HUES48 (cell line): ENCODE measurements at regions not wholly inside any gene's neighbourhood (a gene's known extent, or its start where the extent isn't known, plus 50 kb on each side); places are given as distances from the start of the nearest gene placed in this dataset.

Source experiments
- H3K27ac ChIP-seq: one replicate; pipeline ENCODE4 v1.7.0; 2013; ENCODE audit warnings: low read depth, low read length, inconsistent platforms
- H3K27me3 ChIP-seq: 2 replicates; pipeline ENCODE4 v1.6.1; 2013; ENCODE audit warnings: mild to moderate bottlenecking, low read length; ENCODE audit not compliant: control insufficient read depth, insufficient read depth
- H3K36me3 ChIP-seq: 2 replicates; pipeline ENCODE4 v1.6.1; 2013; ENCODE audit warnings: low read length; ENCODE audit not compliant: control insufficient read depth, insufficient read depth
- H3K4me1 ChIP-seq: 2 replicates; pipeline ENCODE4 v1.6.1; 2013; ENCODE audit warnings: mild to moderate bottlenecking, low read length; ENCODE audit not compliant: control insufficient read depth, insufficient read depth
- H3K4me3 ChIP-seq: 2 replicates; pipeline ENCODE4 v1.5.1; 2013; ENCODE audit warnings: mild to moderate bottlenecking, low read depth, low read length
- H3K9ac ChIP-seq: 2 replicates; pipeline ENCODE4 v1.6.1; 2013; ENCODE audit warnings: mild to moderate bottlenecking, low read depth, low read length, moderate library complexity
- H3K9me3 ChIP-seq: 2 replicates; pipeline ENCODE4 v1.6.1; 2013; ENCODE audit warnings: low read length; ENCODE audit not compliant: control insufficient read depth, insufficient read depth

DNA sequence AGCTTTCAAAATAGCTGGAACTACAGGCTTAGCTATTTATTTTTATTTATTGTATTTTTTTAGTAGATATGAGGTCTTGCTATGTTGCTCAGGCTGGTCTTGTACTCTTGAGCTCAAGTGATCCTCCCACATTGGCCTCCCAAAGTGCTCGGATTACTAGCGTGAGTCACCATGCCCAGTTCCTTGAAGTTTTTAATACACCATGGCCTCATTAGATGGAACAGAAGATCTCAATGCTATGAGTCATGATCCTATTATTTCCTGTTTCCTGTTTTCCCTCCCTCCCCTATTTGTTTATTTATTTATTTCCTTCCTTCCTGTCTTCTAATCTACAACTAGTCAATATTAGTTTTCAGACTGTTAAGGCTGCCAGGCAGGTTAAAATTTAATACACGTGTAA, 309.0 kb downstream of the CMPK2 start:
- H3K4me1 ChIP-seq, result peaks cover 9% of the 10 kb centered on the region
- no peaks in the 10 kb centered on the region for H3K9me3 ChIP-seq
- H3K27me3 ChIP-seq, result no peaks in the 10 kb centered on the region
- H3K27ac ChIP-seq, result peak overlapping the region; percentile 75
- H3K9ac ChIP-seq, result no peak overlapping the region
- no peaks in the 10 kb centered on the region for H3K36me3 ChIP-seq
- H3K4me3 ChIP-seq, result no peak overlapping the region

DNA sequence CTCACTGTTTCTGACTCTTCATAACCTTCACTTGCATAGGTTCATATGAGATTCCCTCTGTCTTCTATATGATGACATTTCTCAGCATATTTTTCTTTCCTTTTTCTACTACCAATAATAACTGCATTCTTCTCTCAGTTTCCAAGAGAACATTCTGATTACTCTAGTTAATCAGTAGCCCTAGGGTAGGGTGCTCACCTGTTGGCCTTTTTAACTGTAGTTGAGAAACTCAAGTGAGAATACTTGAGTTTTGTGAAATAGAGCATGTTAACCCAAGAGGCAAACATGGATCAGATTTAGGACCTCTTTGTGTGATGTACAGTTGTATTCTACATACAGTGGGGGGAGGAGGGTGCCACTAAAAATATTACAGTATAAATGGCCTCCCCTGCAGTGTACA, 308.0 kb downstream of the CMPK2 start:
- H3K27ac ChIP-seq, result peak overlapping the region; percentile 75
- peaks cover 9% of the 10 kb centered on the region for H3K4me1 ChIP-seq
- H3K27me3 ChIP-seq, result no peaks in the 10 kb centered on the region
- H3K9ac ChIP-seq, result no peak overlapping the region
- no peaks in the 10 kb centered on the region for H3K9me3 ChIP-seq
- H3K4me3 ChIP-seq, result no peak overlapping the region
- H3K36me3 ChIP-seq, result no peaks in the 10 kb centered on the region

DNA sequence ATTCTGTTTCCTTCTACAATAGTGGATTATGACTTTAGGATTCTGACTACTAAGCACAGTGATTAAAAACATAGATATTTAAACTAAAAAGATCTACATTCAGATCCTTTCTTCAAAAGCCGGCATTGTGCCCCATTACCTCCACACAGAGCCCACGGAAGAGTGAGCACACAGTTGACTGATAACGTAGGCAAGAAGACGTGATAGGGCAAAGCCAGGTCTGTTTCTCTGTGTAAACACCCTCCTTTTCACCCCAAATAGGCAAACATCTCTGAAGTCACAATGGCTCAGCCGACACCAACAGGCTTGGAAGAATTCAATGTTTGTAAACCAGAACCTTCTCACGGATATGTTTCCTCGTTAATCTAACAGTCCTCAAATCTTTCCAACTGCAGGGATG, 302.9 kb downstream of the CMPK2 start:
- Histone ChIP-seq H3K4me1 (0 out of 2 replicates have a peak, but pooled peaks cover 3% of the 10 kb centered on the region), H3K36me3 (no peaks in the 10 kb centered on the region), H3K9me3 (no peaks in the 10 kb centered on the region), H3K27ac (no peak overlapping the region), H3K27me3 (no peaks in the 10 kb centered on the region), H3K9ac (no peak overlapping the region), H3K4me3 (no peak overlapping the region)

- Histone ChIP-seq H3K27ac (no peak overlapping the region), H3K9ac (no peak overlapping the region), H3K9me3 (no peaks in the 10 kb centered on the region), H3K4me1 (0 out of 2 replicates have a peak, but pooled peaks cover 3% of the 10 kb centered on the region), H3K27me3 (no peaks in the 10 kb centered on the region), H3K36me3 (no peaks in the 10 kb centered on the region), H3K4me3 (no peak overlapping the region)
These were observed 301.4 kb downstream of the CMPK2 start for GRCh38 chr2:6564326-6564725.

DNA sequence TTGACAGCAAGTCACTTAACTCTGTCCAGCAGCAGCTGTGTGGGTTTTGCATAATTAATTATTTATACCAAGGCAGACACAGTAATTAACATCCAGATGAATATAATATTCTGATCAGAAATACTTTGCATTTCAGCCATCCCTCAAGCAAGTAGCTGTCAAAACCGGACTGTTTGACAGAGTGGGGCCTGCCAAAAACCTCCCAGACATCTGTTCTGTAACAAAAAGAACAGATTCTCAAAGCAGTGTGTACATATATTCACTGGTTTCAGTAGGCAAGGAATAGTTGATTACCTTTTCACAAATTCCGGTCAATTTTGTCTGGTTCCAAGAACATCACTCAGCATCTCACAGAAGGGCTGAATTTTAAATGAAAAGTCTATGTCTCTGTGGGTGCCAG, 291.6 kb downstream of the CMPK2 start:
- Histone ChIP-seq H3K36me3 (no peaks in the 10 kb centered on the region), H3K9ac (no peak overlapping the region), H3K27me3 (no peaks in the 10 kb centered on the region), H3K9me3 (no peaks in the 10 kb centered on the region), H3K4me1 (0 out of 2 replicates have a peak, but pooled peaks cover 4% of the 10 kb centered on the region), H3K4me3 (no peak overlapping the region), H3K27ac (no peak overlapping the region)

DNA sequence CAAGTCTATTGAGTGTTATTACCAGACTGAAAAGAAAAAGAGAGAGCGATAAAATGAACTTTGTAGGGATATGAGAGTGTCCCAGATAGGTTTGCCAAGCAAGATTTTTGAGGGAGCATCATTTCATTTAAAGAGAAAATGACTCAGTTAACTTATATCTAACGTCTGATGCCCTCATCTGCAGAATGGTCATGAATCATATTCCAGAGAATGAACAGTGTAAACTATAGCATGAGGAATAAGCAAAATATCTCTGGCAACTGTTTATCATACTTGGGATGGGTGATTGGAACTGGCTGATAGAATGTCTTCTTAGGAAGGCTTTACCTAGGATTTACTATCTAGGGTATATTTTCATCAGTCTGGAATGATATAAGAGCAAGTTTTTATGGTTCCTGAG, 289.4 kb downstream of the CMPK2 start:
- no peak overlapping the region for H3K27ac ChIP-seq
- no peak overlapping the region for H3K4me3 ChIP-seq
- H3K9me3 ChIP-seq, result no peaks in the 10 kb centered on the region
- H3K36me3 ChIP-seq, result no peaks in the 10 kb centered on the region
- H3K9ac ChIP-seq, result no peak overlapping the region
- no peaks in the 10 kb centered on the region for H3K27me3 ChIP-seq
- 0 out of 2 replicates have a peak, but pooled peaks cover 4% of the 10 kb centered on the region for H3K4me1 ChIP-seq

DNA sequence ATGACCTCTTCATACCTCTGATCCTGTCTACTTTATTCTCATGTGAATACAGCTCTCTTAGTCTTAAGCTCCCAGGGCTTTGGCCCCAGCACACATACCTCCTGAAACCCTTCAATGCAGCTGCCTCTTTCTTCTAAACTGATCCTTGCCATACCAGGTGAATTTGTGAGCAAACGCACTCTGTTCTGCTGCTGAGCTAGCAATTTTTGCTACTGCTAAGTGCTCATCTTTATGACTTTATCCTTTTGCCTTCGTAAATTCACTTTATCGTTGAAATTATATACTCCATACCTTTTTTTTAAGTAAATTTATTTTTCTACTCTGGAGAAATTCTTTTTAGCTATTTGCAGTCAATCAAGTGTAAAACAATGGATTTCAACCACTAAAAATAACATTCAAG, 287.7 kb downstream of the CMPK2 start:
- H3K4me1 ChIP-seq, result no peaks in the 10 kb centered on the region
- H3K9ac ChIP-seq, result no peak overlapping the region
- H3K9me3 ChIP-seq, result no peaks in the 10 kb centered on the region
- no peak overlapping the region for H3K4me3 ChIP-seq
- no peaks in the 10 kb centered on the region for H3K36me3 ChIP-seq
- no peaks in the 10 kb centered on the region for H3K27me3 ChIP-seq
- no peak overlapping the region for H3K27ac ChIP-seq

DNA sequence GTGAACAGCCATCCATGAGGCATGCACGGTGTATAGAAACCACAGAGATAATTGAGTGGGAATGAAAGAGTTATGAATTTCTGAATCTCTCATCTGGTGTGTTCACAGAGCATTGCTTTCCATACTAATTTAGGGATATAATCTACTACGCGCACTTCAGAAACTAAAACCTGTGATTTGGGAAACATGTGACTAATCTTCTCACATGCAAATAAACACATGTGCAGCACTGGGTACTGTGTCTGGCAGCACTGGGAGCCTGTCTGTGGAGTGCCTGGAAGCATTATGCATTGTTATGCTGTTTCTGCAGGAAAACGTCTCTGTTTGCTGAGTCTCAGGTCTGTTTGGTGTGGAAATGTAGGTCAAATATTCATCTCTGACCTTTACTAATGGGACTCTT, 287.3 kb downstream of the CMPK2 start:
- Histone ChIP-seq H3K9ac (no peak overlapping the region), H3K36me3 (no peaks in the 10 kb centered on the region), H3K4me1 (no peaks in the 10 kb centered on the region), H3K27me3 (no peaks in the 10 kb centered on the region), H3K9me3 (no peaks in the 10 kb centered on the region), H3K4me3 (no peak overlapping the region), H3K27ac (no peak overlapping the region)

- Histone ChIP-seq H3K4me1 (no peaks in the 10 kb centered on the region), H3K36me3 (no peaks in the 10 kb centered on the region), H3K4me3 (no peak overlapping the region), H3K9me3 (no peaks in the 10 kb centered on the region), H3K27ac (no peak overlapping the region), H3K27me3 (no peaks in the 10 kb centered on the region), H3K9ac (no peak overlapping the region)
These were observed 286.4 kb downstream of the CMPK2 start for GRCh38 chr2:6579281-6579680.

GRCh38 chr2:6580982-6581381, 284.7 kb downstream of the CMPK2 start:
- H3K36me3 ChIP-seq, result no peaks in the 10 kb centered on the region
- H3K9me3 ChIP-seq, result no peaks in the 10 kb centered on the region
- H3K4me3 ChIP-seq, result no peak overlapping the region
- H3K9ac ChIP-seq, result no peak overlapping the region
- H3K27ac ChIP-seq, result no peak overlapping the region
- H3K4me1 ChIP-seq, result no peaks in the 10 kb centered on the region
- H3K27me3 ChIP-seq, result no peaks in the 10 kb centered on the region

DNA sequence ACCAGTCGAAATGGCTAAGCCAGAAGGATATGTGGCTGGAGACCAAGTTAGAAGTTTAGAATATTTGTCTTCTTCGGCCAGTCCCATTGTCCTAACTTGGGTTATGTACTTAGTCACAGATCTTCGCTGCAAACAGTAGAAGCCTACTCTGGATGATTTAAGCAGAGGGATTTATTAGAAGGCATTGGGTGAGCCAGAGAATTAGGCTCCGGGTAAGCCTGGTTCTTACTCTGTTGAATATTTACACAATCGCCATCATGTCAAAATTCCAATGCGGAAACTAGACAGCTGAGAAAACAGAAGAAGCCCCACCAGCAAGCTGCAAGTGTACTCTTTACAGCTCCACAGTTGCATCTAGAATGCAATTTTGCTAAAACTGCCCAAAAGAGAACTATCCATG, 276.6 kb downstream of the CMPK2 start:
- no peak overlapping the region for H3K9ac ChIP-seq
- no peaks in the 10 kb centered on the region for H3K9me3 ChIP-seq
- H3K4me3 ChIP-seq, result no peak overlapping the region
- H3K4me1 ChIP-seq, result no peaks in the 10 kb centered on the region
- H3K36me3 ChIP-seq, result no peaks in the 10 kb centered on the region
- no peaks in the 10 kb centered on the region for H3K27me3 ChIP-seq
- H3K27ac ChIP-seq, result no peak overlapping the region

DNA sequence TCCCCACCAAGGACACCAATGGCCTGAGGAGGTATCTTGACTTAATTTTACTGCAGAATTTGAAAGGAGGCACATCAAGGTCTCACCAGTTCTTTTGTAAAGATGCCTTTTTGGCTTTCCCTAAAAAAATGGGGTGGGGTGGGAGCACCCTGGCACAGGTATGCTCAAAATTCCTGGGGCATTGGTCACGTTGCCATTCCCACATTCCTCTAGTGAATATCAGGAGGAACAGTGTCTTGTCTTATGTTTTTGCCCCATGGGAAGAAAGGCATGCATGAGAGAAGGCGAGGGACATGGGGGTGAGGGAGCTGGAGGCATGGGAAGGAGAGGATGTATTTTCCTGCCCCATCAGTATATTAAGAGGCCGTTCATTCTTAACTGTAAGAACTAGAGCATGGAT, 275.3 kb downstream of the CMPK2 start:
- Histone ChIP-seq H3K4me3 (no peak overlapping the region), H3K4me1 (no peaks in the 10 kb centered on the region), H3K27me3 (no peaks in the 10 kb centered on the region), H3K27ac (no peak overlapping the region), H3K36me3 (no peaks in the 10 kb centered on the region), H3K9me3 (no peaks in the 10 kb centered on the region), H3K9ac (no peak overlapping the region)
